Thoracic aorta (tissue), 2 donors: ENCODE measurements at regions not wholly inside any gene's neighbourhood (a gene's known extent, or its start where the extent isn't known, plus 50 kb on each side); places are given as distances from the start of the nearest gene placed in this dataset.

ENCODE experiments used
- ATAC-seq: fragments of 150-250 bp; one replicate; pipeline ENCODE4 v1.8.0; 2017; ENCODE audit warnings: low read depth; ENCODE audit not compliant: insufficient number of reproducible peaks, low FRiP score
- DNase-seq: peaks from one replicate; pipeline ENCODE4 v3.0.0-alpha.2; 2020; ENCODE audit warnings: low spot score
- H3K27ac ChIP-seq, 2 donors: fragments of 200-600 bp; sonication (generic); 1 replicate in 1 of 2; 2 replicates in 1 of 2; pipeline ENCODE4 v1.5.1; 2016; ENCODE audit warnings: mild to moderate bottlenecking in 2 of 2, moderate library complexity in 2 of 2
- H3K27me3 ChIP-seq: fragments of 200-600 bp; sonication (generic); replicated peaks from 2 replicates; pipeline ENCODE4 v1.6.0; 2016; ENCODE audit warnings: mild to moderate bottlenecking; ENCODE audit not compliant: insufficient read depth
- H3K36me3 ChIP-seq: fragments of 200-600 bp; sonication (generic); one replicate; pipeline ENCODE4 v1.5.1; 2016
- H3K4me1 ChIP-seq, 2 donors: fragments of 200-600 bp; sonication (generic); 1 replicate in 1 of 2; 2 replicates in 1 of 2; pipeline versions ENCODE4 v1.5.1 to v1.6.0; 2016; ENCODE audit warnings: low read depth in 2 of 2, mild to moderate bottlenecking in 1 of 2; ENCODE audit not compliant: control insufficient read depth in 1 of 2
- H3K4me3 ChIP-seq: fragments of 200-600 bp; sonication (generic); 2 replicates; pipeline ENCODE4 v1.5.1; 2016; ENCODE audit warnings: mild to moderate bottlenecking
- H3K9me3 ChIP-seq: fragments of 200-600 bp; sonication (generic); 2 replicates; pipeline ENCODE4 v1.5.1; 2016
- TF ChIP-seq, protein P1 (sequence below): fragments of 200-600 bp; sonication (generic); IDR thresholded peaks from one replicate; pipeline ENCODE4 v1.5.1; 2019; ENCODE audit warnings: antibody characterized with exemption

DNA sequence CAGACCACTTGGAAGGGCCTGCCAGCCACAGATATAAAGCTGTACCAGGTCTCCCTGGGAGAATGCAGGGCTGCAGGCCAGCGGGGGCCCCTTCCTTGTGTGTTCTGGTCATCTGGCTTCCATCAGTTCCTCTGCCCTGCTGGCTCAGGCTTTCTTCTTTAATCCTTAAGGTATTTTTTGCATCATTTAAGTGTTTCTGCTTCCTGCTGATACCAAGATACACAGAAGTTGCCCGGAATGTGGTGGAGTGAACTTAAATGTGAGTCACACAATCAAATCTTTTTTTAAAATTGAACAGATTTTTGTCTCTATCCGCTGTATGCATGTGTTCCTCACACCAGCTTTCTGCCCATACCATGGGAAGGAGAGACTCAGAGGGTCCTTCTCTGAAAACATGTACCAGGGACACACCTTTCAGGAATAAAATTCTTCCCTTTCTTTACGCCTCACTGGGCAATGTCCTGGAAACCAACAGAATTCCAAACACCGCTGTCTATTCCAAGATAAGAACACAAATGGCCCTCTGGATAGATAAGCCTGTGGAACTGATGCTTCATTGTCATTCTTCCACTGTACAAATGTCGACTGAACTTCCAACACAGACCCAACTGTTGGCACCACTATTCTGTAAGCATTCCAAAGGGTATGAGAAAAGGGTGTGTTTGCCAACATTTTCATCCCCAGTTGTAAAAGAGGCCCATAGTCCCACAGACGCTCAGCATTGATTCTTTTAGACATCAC, 206.2 kb upstream of the MYLIP start:
- H3K27me3 ChIP-seq: no peaks in the 10 kb centered on the region
- ATAC-seq (no peak), DNase-seq (no peak)
- no peaks in the 10 kb centered on the region for H3K36me3 ChIP-seq
- no peaks in the 10 kb centered on the region for H3K9me3 ChIP-seq
- H3K4me1 ChIP-seq: peaks cover 8 to 30% of the 10 kb centered on the region in 2 donors
- no peak overlapping the region for H3K4me3 ChIP-seq
- TF ChIP-seq, protein P1, sequence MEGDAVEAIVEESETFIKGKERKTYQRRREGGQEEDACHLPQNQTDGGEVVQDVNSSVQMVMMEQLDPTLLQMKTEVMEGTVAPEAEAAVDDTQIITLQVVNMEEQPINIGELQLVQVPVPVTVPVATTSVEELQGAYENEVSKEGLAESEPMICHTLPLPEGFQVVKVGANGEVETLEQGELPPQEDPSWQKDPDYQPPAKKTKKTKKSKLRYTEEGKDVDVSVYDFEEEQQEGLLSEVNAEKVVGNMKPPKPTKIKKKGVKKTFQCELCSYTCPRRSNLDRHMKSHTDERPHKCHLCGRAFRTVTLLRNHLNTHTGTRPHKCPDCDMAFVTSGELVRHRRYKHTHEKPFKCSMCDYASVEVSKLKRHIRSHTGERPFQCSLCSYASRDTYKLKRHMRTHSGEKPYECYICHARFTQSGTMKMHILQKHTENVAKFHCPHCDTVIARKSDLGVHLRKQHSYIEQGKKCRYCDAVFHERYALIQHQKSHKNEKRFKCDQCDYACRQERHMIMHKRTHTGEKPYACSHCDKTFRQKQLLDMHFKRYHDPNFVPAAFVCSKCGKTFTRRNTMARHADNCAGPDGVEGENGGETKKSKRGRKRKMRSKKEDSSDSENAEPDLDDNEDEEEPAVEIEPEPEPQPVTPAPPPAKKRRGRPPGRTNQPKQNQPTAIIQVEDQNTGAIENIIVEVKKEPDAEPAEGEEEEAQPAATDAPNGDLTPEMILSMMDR: no peak
- H3K27ac ChIP-seq: peak overlapping the region; percentile 39

DNA sequence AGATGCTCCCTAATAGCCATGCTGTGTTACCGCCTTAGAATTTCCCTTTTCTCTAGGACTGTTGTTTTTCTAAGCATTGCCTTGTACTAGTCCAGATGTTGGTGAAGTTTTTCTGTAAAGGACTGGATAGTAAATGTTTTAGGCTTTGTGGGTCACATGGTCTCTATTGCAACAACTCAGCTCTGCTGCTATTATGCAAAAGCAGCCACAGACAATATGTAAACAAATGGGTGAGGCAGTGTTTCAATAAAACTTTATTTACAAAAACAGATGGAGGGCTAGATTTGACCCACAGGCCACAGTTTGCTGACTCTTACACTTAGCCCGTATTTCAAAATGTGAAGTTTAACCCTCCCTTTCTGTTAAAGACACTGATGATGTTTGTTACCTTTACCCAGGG, 207.6 kb upstream of the MYLIP start:
- H3K4me3 ChIP-seq: no peak overlapping the region
- H3K27me3 ChIP-seq: no peaks in the 10 kb centered on the region
- H3K4me1 ChIP-seq: peaks cover 5 to 24% of the 10 kb centered on the region in 2 donors
- no peak for DNase-seq
- no peak for ATAC-seq
- TF ChIP-seq, protein P1: no peak
- no peaks in the 10 kb centered on the region for H3K9me3 ChIP-seq
- no peak overlapping the region for H3K27ac ChIP-seq
- no peaks in the 10 kb centered on the region for H3K36me3 ChIP-seq

DNA sequence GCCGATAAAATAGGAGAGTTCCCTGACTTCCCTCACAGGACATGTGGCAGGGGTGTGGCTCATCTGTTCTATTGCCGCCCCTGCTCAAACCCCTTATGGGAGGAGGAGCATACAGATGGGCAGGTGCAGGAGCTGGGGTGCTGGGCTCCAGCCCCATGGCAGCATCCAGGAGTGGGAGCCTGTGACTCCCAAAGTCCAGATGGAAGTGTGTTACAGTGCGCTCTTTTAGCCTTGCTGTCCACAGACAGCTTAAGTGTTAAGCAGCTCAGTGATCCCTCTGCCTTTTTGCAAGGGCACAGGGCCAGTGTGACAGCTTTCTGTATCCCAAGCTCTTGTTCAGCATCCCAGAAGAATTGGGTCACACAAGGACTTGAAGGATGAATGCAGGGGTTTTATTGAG, 212.3 kb upstream of the MYLIP start:
- TF ChIP-seq, protein P1: no peak
- H3K4me3 ChIP-seq: no peak overlapping the region
- no peaks in the 10 kb centered on the region for H3K4me1 ChIP-seq
- no peaks in the 10 kb centered on the region for H3K36me3 ChIP-seq
- DNase-seq (no peak), ATAC-seq (no peak)
- H3K9me3 ChIP-seq: no peaks in the 10 kb centered on the region
- no peaks in the 10 kb centered on the region for H3K27me3 ChIP-seq
- no peak overlapping the region for H3K27ac ChIP-seq

DNA sequence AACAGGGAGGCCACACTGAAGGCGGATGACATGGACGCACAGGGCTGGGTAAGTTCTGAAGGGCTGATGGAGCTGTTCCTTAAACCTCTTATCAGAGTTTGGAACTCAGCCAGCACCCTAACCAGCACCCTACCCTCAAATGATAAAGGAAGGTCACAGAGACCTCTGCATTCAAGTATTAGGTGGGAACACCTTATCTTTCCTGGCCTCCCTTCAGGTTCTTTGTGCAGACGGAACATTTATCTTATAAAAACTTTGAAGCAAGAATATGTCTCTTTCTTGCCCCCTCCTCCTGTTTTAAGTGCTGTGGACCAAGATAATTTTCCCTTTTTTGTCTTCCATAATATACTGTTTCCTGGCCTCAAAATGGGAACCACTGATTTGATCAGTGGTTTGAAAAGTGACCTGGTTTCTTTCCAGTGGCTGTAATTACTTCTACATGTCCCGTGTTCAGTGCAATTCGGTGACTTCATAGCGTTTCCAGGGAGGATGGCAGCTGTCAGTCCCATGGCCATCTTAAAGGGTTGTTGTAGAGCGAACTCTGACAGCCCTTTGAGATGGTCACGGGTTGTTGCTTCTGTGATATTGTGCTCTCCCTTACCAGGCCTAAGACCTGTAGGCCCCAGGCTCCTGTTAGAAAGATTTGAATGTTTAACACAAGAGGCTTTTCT, 213.2 kb upstream of the MYLIP start:
- Histone ChIP-seq H3K36me3 (no peaks in the 10 kb centered on the region), H3K4me3 (no peak overlapping the region)
- ATAC-seq: no peak

DNA sequence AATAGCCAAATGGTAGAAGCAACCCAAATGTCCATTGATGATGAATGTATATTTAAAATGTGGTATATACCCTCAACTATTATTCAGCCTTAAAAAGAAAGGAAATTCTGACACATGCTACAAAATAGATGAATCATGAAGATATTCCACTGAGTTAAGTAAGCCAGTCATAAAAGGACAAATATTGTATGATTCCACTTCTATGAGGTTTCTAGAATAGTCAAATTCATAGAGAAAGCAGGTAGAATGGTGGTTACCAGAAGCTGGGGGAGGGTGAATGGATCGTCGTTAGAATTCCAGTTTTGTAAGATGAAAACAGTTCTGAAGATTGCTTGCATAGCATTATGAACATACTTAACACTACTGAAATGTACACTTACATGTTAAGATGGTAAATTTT, 214.3 kb upstream of the MYLIP start:
- no peak for ATAC-seq
- H3K4me3 ChIP-seq: no peak overlapping the region
- TF ChIP-seq, protein P1: no peak
- no peaks in the 10 kb centered on the region for H3K36me3 ChIP-seq
- H3K9me3 ChIP-seq: no peaks in the 10 kb centered on the region
- H3K27me3 ChIP-seq: no peaks in the 10 kb centered on the region
- no peaks in the 10 kb centered on the region for H3K4me1 ChIP-seq
- H3K27ac ChIP-seq: no peak overlapping the region
- no peak for DNase-seq

More for the DNA sequence above, 213.2 kb upstream of the MYLIP start:
- DNase-seq: no peak
- H3K27ac ChIP-seq: no peak overlapping the region
- TF ChIP-seq, protein P1: no peak
- H3K4me1 ChIP-seq: no peaks in the 10 kb centered on the region
- no peaks in the 10 kb centered on the region for H3K9me3 ChIP-seq
- no peaks in the 10 kb centered on the region for H3K27me3 ChIP-seq
